MM.1S (cell line): ENCODE measurements at regions not wholly inside any gene's neighbourhood (a gene's known extent, or its start where the extent isn't known, plus 50 kb on each side); places are given as distances from the start of the nearest gene placed in this dataset.

Experiments
- DNase-seq: peaks from one replicate; pipeline ENCODE4 v3.0.0-alpha.2; 2015
- H2AFZ ChIP-seq: fragments of 300-600 bp; sonication (generic); 2 replicates; pipeline ENCODE4 v1.6.0; 2016; ENCODE audit warnings: antibody characterized with exemption, low read length
- H3F3A ChIP-seq: fragments of 300-600 bp; sonication (generic); 2 replicates; pipeline ENCODE4 v1.6.1; 2016; ENCODE audit warnings: mild to moderate bottlenecking, antibody characterized with exemption, low read length, moderate library complexity, mixed read lengths; ENCODE audit not compliant: insufficient read depth
- H3K27ac ChIP-seq: fragments of 300-600 bp; sonication (generic); 2 replicates; pipeline ENCODE4 v1.5.1; 2016; ENCODE audit warnings: mild to moderate bottlenecking, low read length
- H3K27me3 ChIP-seq: fragments of 300-600 bp; sonication (generic); replicated peaks from 2 replicates; pipeline ENCODE4 v1.6.0; 2016; ENCODE audit warnings: low read length; ENCODE audit not compliant: insufficient read depth
- H3K36me3 ChIP-seq: fragments of 300-600 bp; sonication (generic); replicated peaks from 2 replicates; pipeline ENCODE4 v1.6.1; 2016; ENCODE audit warnings: mild to moderate bottlenecking, low read length, mixed read lengths; ENCODE audit not compliant: insufficient read depth
- H3K4me1 ChIP-seq: fragments of 300-600 bp; sonication (generic); 2 replicates; pipeline ENCODE4 v1.6.1; 2016; ENCODE audit warnings: low read length, mixed read lengths
- H3K4me2 ChIP-seq: fragments of 300-600 bp; sonication (generic); 2 replicates; pipeline ENCODE4 v1.6.0; 2016; ENCODE audit warnings: low read depth, low read length
- H3K4me3 ChIP-seq: fragments of 300-600 bp; sonication (generic); 2 replicates; pipeline ENCODE4 v1.5.1; 2016; ENCODE audit warnings: low read length, mixed read lengths
- H3K79me2 ChIP-seq: fragments of 300-600 bp; sonication (generic); 2 replicates; pipeline ENCODE4 v1.6.1; 2016; ENCODE audit warnings: mixed run types, low read length, mixed read lengths
- H3K9ac ChIP-seq: fragments of 300-600 bp; sonication (generic); 2 replicates; pipeline ENCODE4 v1.6.1; 2016; ENCODE audit warnings: low read length, mixed read lengths
- H3K9me2 ChIP-seq: fragments of 300-600 bp; sonication (generic); replicated peaks from 2 replicates; pipeline ENCODE4 v1.6.1; 2016; ENCODE audit warnings: mild to moderate bottlenecking, low read length, mixed read lengths; ENCODE audit not compliant: insufficient read depth
- H3K9me3 ChIP-seq: fragments of 300-600 bp; sonication (generic); replicated peaks from 2 replicates; pipeline ENCODE4 v1.6.1; 2016; ENCODE audit warnings: mild to moderate bottlenecking, low read length, mixed read lengths; ENCODE audit not compliant: insufficient read depth
- H4K20me1 ChIP-seq: fragments of 300-600 bp; sonication (generic); 2 replicates; pipeline ENCODE4 v1.6.1; 2016; ENCODE audit warnings: mild to moderate bottlenecking, low read length, moderate library complexity, mixed read lengths; ENCODE audit not compliant: insufficient read depth
- CTCF ChIP-seq: fragments of 300-600 bp; sonication (generic); IDR thresholded peaks from 2 replicates; pipeline ENCODE4 v1.5.1; 2016; ENCODE audit warnings: antibody characterized with exemption, low read length, mixed read lengths
- EZH2 ChIP-seq: fragments of 300-600 bp; sonication (generic); optimal IDR thresholded peaks from 2 replicates; pipeline ENCODE3; 2017; ENCODE audit warnings: low read depth, mild to moderate bottlenecking, antibody characterized with exemption, low read length, mixed read lengths
- EZH2phosphoT487 ChIP-seq: fragments of 300-600 bp; sonication (generic); IDR thresholded peaks from 2 replicates; pipeline ENCODE4 v1.6.1; 2018; ENCODE audit warnings: antibody characterized with exemption, low read length

DNA sequence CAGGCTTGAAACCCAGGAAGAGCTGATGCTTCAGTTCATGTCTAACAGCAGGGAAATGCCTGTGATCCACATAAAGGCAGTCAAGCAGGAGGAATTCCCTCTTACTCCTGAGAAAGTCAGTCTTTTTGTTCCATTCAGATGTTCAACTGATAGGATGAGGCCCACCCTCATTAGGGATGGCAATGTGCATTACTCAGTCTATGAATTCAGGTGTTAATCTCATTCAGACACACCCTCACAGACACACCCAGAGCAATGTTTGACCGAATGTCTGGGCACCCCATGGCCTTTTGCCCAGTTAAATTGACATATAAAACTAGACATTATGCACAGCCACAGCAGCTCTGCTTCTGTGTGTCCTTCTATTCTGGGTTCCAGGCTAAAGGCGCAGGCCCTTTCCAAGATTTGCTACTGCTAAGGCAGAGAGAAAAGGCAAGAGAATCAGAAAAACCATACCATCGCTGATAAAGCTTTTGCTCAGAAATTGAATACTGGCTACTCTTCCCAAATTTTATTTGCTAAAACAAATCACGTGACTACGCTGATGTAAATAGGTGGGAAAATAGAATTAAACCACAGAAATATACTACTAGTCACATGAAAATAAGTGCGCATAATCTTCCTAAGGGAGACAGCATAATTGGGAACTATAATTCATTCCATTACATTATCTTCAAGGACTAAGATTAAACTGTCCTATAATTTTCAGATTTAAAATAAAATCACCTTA is 625.0 kb upstream of the MAN1A1 start:
- Histone ChIP-seq H3K9ac (no peak overlapping the region), H3K36me3 (no peaks in the 10 kb centered on the region), H3K79me2 (no peaks in the 10 kb centered on the region), H3K27ac (no peak overlapping the region), H4K20me1 (no peaks in the 10 kb centered on the region), H3K27me3 (no peaks in the 10 kb centered on the region), H3K4me2 (no peak overlapping the region), H3F3A (no peaks in the 10 kb centered on the region), H2AFZ (no peak overlapping the region), H3K9me2 (no peaks in the 10 kb centered on the region), H3K4me3 (no peak overlapping the region), H3K9me3 (no peaks in the 10 kb centered on the region), H3K4me1 (peaks cover 4% of the 10 kb centered on the region; the same call in 1 of the 2 replicates)
- TF ChIP-seq CTCF (no peak), EZH2 (no peak), EZH2phosphoT487 (no peak)
- no peak for DNase-seq

GRCh38 chr6:119966484-119966883 is 616.9 kb upstream of the MAN1A1 start:
- Histone ChIP-seq H3K36me3 (no peaks in the 10 kb centered on the region), H3K9me2 (no peaks in the 10 kb centered on the region), H2AFZ (no peak overlapping the region), H3K27ac (no peak overlapping the region), H3K4me2 (no peak overlapping the region), H3K4me3 (no peak overlapping the region), H3F3A (no peaks in the 10 kb centered on the region), H3K4me1 (no peaks in the 10 kb centered on the region), H4K20me1 (no peaks in the 10 kb centered on the region), H3K9ac (no peak overlapping the region), H3K79me2 (no peaks in the 10 kb centered on the region), H3K27me3 (no peaks in the 10 kb centered on the region), H3K9me3 (no peaks in the 10 kb centered on the region)
- DNase-seq: no peak
- TF ChIP-seq CTCF (peak; percentile 19), EZH2phosphoT487 (no peak), EZH2 (no peak)

- Histone ChIP-seq H3K9me3 (no peaks in the 10 kb centered on the region), H3K9ac (no peak overlapping the region), H3K4me1 (no peaks in the 10 kb centered on the region), H4K20me1 (no peaks in the 10 kb centered on the region), H3K4me2 (no peak overlapping the region), H3K27ac (no peak overlapping the region), H3K36me3 (no peaks in the 10 kb centered on the region), H3K27me3 (no peaks in the 10 kb centered on the region), H3K9me2 (no peaks in the 10 kb centered on the region), H3K4me3 (no peak overlapping the region), H3F3A (no peaks in the 10 kb centered on the region), H3K79me2 (no peaks in the 10 kb centered on the region), H2AFZ (no peak overlapping the region)
- DNase-seq: no peak
- TF ChIP-seq EZH2: no peak
- TF ChIP-seq CTCF: no peak
Measured at GRCh38 chr6:119965900-119966299, 616.3 kb upstream of the MAN1A1 start.
